ENCODE measurements at regions not wholly inside any gene's neighbourhood (a gene's known extent, or its start where the extent isn't known, plus 50 kb on each side); places are given as distances from the start of the nearest gene placed in this dataset.

DNA sequence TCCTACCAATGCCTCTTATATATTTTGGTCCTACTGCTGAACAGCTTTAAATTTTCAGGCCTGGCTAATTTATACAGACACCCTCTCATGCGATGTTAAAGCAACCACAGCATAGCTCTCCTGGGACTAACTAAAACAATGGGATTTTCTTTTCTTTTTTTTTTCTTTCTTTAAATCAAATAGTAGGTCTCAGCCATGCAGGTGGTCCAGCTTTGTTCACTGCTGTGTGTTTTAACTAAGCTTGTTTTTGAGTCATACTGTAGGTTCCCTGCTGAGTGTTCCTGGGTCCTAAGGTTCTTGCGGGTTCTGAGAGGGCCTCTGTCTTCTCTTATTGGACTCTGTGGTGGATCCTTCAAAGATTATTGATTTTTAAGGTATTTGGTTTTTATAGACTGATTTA, 113.1 kb upstream of the SORCS1 start:
- Histone ChIP-seq H3K79me2 (ENCODE audit: control insufficient read depth, insufficient read depth, low read length) (no peaks in the 10 kb centered on the region), H3K27ac (ENCODE audit: insufficient read depth, low read length) (no peak overlapping the region), H3K4me3 (replicated peaks in 1 of 4; ENCODE audit: control extremely low read depth in 1 of 4, insufficient read depth in 1 of 4, low read depth in 3 of 4, low read length in 4 of 4) (no peak overlapping the region), H2AFZ (ENCODE audit: low read length) (no peak overlapping the region), H3K4me2 (ENCODE audit: extremely low read depth, insufficient read depth, low read length) (no peak overlapping the region), H3K9me3 (ENCODE audit: control insufficient read depth, insufficient read depth, low read depth, low read length) (no peaks in the 10 kb centered on the region), H3K9ac (ENCODE audit: insufficient read depth, low read length) (no peak overlapping the region), H3K4me1 (ENCODE audit: control insufficient read depth, extremely low read depth, insufficient read depth, low read length) (no peaks in the 10 kb centered on the region), H3K36me3 (ENCODE audit: control insufficient read depth, insufficient read depth, low read length) (no peaks in the 10 kb centered on the region), H3K27me3 (ENCODE audit: control insufficient read depth, insufficient read depth, low read length) (no peaks in the 10 kb centered on the region), H4K20me1 (ENCODE audit: control insufficient read depth, extremely low read depth, insufficient read depth, low read length) (no peaks in the 10 kb centered on the region)
- TF ChIP-seq, protein P1, sequence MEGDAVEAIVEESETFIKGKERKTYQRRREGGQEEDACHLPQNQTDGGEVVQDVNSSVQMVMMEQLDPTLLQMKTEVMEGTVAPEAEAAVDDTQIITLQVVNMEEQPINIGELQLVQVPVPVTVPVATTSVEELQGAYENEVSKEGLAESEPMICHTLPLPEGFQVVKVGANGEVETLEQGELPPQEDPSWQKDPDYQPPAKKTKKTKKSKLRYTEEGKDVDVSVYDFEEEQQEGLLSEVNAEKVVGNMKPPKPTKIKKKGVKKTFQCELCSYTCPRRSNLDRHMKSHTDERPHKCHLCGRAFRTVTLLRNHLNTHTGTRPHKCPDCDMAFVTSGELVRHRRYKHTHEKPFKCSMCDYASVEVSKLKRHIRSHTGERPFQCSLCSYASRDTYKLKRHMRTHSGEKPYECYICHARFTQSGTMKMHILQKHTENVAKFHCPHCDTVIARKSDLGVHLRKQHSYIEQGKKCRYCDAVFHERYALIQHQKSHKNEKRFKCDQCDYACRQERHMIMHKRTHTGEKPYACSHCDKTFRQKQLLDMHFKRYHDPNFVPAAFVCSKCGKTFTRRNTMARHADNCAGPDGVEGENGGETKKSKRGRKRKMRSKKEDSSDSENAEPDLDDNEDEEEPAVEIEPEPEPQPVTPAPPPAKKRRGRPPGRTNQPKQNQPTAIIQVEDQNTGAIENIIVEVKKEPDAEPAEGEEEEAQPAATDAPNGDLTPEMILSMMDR (conservative IDR thresholded peaks at IDR 0.05 in 1 of 2, IDR thresholded peaks at IDR 0.05 in 1 of 2; ENCODE audit: low read depth in 1 of 2, low read length in 2 of 2): no peak
- DNase-seq (ENCODE audit: low read depth in 2 of 2): no peak

- DNase-seq (ENCODE audit: low read depth in 2 of 2): no peak
- H3K27me3 ChIP-seq (ENCODE audit: control insufficient read depth, insufficient read depth, low read length): no peaks in the 10 kb centered on the region
These were observed 111.3 kb upstream of the SORCS1 start for GRCh38 chr10:107275806-107276205.

GRCh38 chr10:107269626-107270025, 105.1 kb upstream of the SORCS1 start:
- no peak for DNase-seq (ENCODE audit: low read depth in 2 of 2)
- no peak overlapping the region for H3K9ac ChIP-seq (ENCODE audit: insufficient read depth, low read length)
- H3K27ac ChIP-seq (ENCODE audit: insufficient read depth, low read length): no peak overlapping the region
- no peaks in the 10 kb centered on the region for H3K4me1 ChIP-seq (ENCODE audit: control insufficient read depth, extremely low read depth, insufficient read depth, low read length)
- H4K20me1 ChIP-seq (ENCODE audit: control insufficient read depth, extremely low read depth, insufficient read depth, low read length): no peaks in the 10 kb centered on the region
- no peaks in the 10 kb centered on the region for H3K9me3 ChIP-seq (ENCODE audit: control insufficient read depth, insufficient read depth, low read depth, low read length)
- no peak overlapping the region for H3K4me2 ChIP-seq (ENCODE audit: extremely low read depth, insufficient read depth, low read length)
- H3K4me3 ChIP-seq (replicated peaks in 1 of 4; ENCODE audit: control extremely low read depth in 1 of 4, insufficient read depth in 1 of 4, low read depth in 3 of 4, low read length in 4 of 4): no peak overlapping the region
- H3K36me3 ChIP-seq (ENCODE audit: control insufficient read depth, insufficient read depth, low read length): no peaks in the 10 kb centered on the region
- TF ChIP-seq EZH2 (IDR thresholded peaks at IDR 0.05; ENCODE audit: low read length, missing control alignments): no peak
- TF ChIP-seq, protein P1 (conservative IDR thresholded peaks at IDR 0.05 in 1 of 2, IDR thresholded peaks at IDR 0.05 in 1 of 2; ENCODE audit: low read depth in 1 of 2, low read length in 2 of 2): no peak
- H3K27me3 ChIP-seq (ENCODE audit: control insufficient read depth, insufficient read depth, low read length): no peaks in the 10 kb centered on the region
- no peaks in the 10 kb centered on the region for H3K79me2 ChIP-seq (ENCODE audit: control insufficient read depth, insufficient read depth, low read length)
- H2AFZ ChIP-seq (ENCODE audit: low read length): no peak overlapping the region

More at GRCh38 chr10:107275806-107276205, 111.3 kb upstream of the SORCS1 start:
- no peaks in the 10 kb centered on the region for H3K36me3 ChIP-seq (ENCODE audit: control insufficient read depth, insufficient read depth, low read length)
- H3K4me3 ChIP-seq (replicated peaks in 1 of 4; ENCODE audit: control extremely low read depth in 1 of 4, insufficient read depth in 1 of 4, low read depth in 3 of 4, low read length in 4 of 4): no peak overlapping the region
- H2AFZ ChIP-seq (ENCODE audit: low read length): no peak overlapping the region
- H3K27ac ChIP-seq (ENCODE audit: insufficient read depth, low read length): no peak overlapping the region
- no peaks in the 10 kb centered on the region for H4K20me1 ChIP-seq (ENCODE audit: control insufficient read depth, extremely low read depth, insufficient read depth, low read length)
- H3K4me2 ChIP-seq (ENCODE audit: extremely low read depth, insufficient read depth, low read length): no peak overlapping the region
- no peaks in the 10 kb centered on the region for H3K79me2 ChIP-seq (ENCODE audit: control insufficient read depth, insufficient read depth, low read length)
- no peak overlapping the region for H3K9ac ChIP-seq (ENCODE audit: insufficient read depth, low read length)
- TF ChIP-seq EZH2 (IDR thresholded peaks at IDR 0.05; ENCODE audit: low read length, missing control alignments): no peak
- TF ChIP-seq, protein P1 (conservative IDR thresholded peaks at IDR 0.05 in 1 of 2, IDR thresholded peaks at IDR 0.05 in 1 of 2; ENCODE audit: low read depth in 1 of 2, low read length in 2 of 2): no peak
- no peaks in the 10 kb centered on the region for H3K9me3 ChIP-seq (ENCODE audit: control insufficient read depth, insufficient read depth, low read depth, low read length)
- no peaks in the 10 kb centered on the region for H3K4me1 ChIP-seq (ENCODE audit: control insufficient read depth, extremely low read depth, insufficient read depth, low read length)

Data from fibroblast of lung (primary cell).